ENCODE measurements at regions not wholly inside any gene's neighbourhood (a gene's known extent, or its start where the extent isn't known, plus 50 kb on each side); places are given as distances from the start of the nearest gene placed in this dataset.

- TF ChIP-seq CTCF (IDR thresholded peaks at IDR 0.05; ENCODE audit: low read length): no peak
- no peak for TF ChIP-seq EZH2 (IDR thresholded peaks at IDR 0.05; ENCODE audit: borderline replicate concordance, low read length)
These were observed 94.8 kb upstream of the GDF10 start for GRCh38 chr10:47205192-47205591.
